Testis (tissue), 2 donors: ENCODE measurements at regions not wholly inside any gene's neighbourhood (a gene's known extent, or its start where the extent isn't known, plus 50 kb on each side); places are given as distances from the start of the nearest gene placed in this dataset.

Experiments used
- POLR2A ChIP-seq: fragments of 450-650 bp; IDR thresholded peaks from one replicate; pipeline ENCODE4 v1.6.1; 2017; ENCODE audit warnings: antibody characterized with exemption, mild to moderate bottlenecking, moderate library complexity
- TF ChIP-seq, protein P1 (sequence below), 3 experiments: fragments of 450-650 bp in 2 of 3; fragments of 200-600 bp in 1 of 3; sonication (generic) in 1 of 3; IDR thresholded peaks; one replicate each; pipeline ENCODE4 v1.5.1; 2016 to 2019; ENCODE audit warnings: antibody characterized with exemption in 3 of 3, mild to moderate bottlenecking in 2 of 3, moderate library complexity in 1 of 3

DNA sequence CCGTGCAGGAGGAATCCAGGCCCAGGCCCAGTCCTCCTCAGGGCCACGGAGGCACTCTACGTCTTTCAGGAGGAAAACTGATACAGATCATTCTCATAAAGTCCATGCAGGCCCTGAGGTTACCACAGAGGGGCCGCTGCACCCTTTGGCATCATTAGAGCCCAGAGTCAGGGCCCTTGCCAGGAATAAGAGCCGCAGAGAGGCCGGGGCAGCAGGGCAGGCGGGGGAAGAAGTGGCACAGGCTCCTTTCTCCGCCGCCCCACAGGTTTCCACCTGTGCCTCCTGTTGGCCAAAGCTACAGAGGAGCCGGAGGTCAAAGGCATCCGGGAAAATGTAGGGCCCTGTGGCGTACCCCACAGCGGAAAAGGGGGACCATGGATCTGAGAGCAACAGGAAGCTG is 366.6 kb upstream of the SHH start:
- TF ChIP-seq, protein P1, sequence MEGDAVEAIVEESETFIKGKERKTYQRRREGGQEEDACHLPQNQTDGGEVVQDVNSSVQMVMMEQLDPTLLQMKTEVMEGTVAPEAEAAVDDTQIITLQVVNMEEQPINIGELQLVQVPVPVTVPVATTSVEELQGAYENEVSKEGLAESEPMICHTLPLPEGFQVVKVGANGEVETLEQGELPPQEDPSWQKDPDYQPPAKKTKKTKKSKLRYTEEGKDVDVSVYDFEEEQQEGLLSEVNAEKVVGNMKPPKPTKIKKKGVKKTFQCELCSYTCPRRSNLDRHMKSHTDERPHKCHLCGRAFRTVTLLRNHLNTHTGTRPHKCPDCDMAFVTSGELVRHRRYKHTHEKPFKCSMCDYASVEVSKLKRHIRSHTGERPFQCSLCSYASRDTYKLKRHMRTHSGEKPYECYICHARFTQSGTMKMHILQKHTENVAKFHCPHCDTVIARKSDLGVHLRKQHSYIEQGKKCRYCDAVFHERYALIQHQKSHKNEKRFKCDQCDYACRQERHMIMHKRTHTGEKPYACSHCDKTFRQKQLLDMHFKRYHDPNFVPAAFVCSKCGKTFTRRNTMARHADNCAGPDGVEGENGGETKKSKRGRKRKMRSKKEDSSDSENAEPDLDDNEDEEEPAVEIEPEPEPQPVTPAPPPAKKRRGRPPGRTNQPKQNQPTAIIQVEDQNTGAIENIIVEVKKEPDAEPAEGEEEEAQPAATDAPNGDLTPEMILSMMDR (IDR thresholded peaks at IDR 0.05) = no peak
- no peak for TF ChIP-seq POLR2A
